PC-3 (cell line): ENCODE measurements at regions not wholly inside any gene's neighbourhood (a gene's known extent, or its start where the extent isn't known, plus 50 kb on each side); places are given as distances from the start of the nearest gene placed in this dataset.

Experiments
- ATAC-seq: fragments of 200-7000 bp; cut with Tn5 transposase; 2 replicates; pipeline ENCODE4 v1.9.1; 2020; ENCODE audit warnings: mild to moderate bottlenecking, moderate library complexity
- BruUV-seq: library from RNA; stranded (reverse); fragments of 400-500 nt; replicated peaks from 2 replicates; lab custom pipeline; 2021; lab: Mats Ljungman, UMichigan
- CTCF ChIA-PET: fragments of 300-600 bp; sonication (Branson Sonifier 250); formaldehyde crosslinking; loops from one replicate; lab custom pipeline; 2022; ENCODE audit warnings: antibody characterized with exemption; lab: Charles Lee
- POLR2A ChIA-PET: fragments of 300-600 bp; sonication (Branson Sonifier 250); formaldehyde crosslinking; loops from one replicate; lab custom pipeline; 2022; ENCODE audit warnings: antibody characterized with exemption; ENCODE audit not compliant: unreplicated experiment; lab: Charles Lee
- DNase-seq: peaks from one replicate; pipeline ENCODE4 v3.0.0-alpha.2; 2015
- H2AFZ ChIP-seq: fragments of 300-600 bp; sonication (generic); 2 replicates; pipeline ENCODE4 v1.6.0; 2016; ENCODE audit warnings: antibody characterized with exemption, low read length
- H3F3A ChIP-seq: fragments of 300-600 bp; sonication (generic); one replicate; pipeline ENCODE4 v1.6.0; 2017; ENCODE audit warnings: antibody characterized with exemption, low read length, control low read depth, mild to moderate bottlenecking; ENCODE audit not compliant: unreplicated experiment
- H3K27ac ChIP-seq: fragments of 300-600 bp; sonication (generic); 2 replicates; pipeline ENCODE4 v1.5.1; 2016; ENCODE audit warnings: mild to moderate bottlenecking, low read length
- H3K27me3 ChIP-seq: fragments of 300-600 bp; sonication (generic); 2 replicates; pipeline ENCODE4 v1.6.1; 2016; ENCODE audit warnings: low read length, mixed read lengths
- H3K36me3 ChIP-seq: fragments of 300-600 bp; sonication (generic); 2 replicates; pipeline ENCODE4 v1.6.1; 2016; ENCODE audit warnings: low read depth, mixed run types, low read length, mixed read lengths
- H3K4me1 ChIP-seq: fragments of 300-600 bp; sonication (generic); 2 replicates; pipeline ENCODE4 v1.5.1; 2016; ENCODE audit warnings: low read length; ENCODE audit not compliant: insufficient read depth
- H3K4me2 ChIP-seq: fragments of 300-600 bp; sonication (generic); 2 replicates; pipeline ENCODE4 v1.6.0; 2016; ENCODE audit warnings: low read length
- H3K4me3 ChIP-seq: fragments of 300-600 bp; sonication (generic); 2 replicates; pipeline ENCODE4 v1.5.1; 2016; ENCODE audit warnings: mild to moderate bottlenecking, low read length, mixed read lengths
- H3K79me2 ChIP-seq: fragments of 300-600 bp; sonication (generic); 2 replicates; pipeline ENCODE4 v1.6.1; 2017; ENCODE audit warnings: low read length, mixed read lengths
- H3K9ac ChIP-seq: fragments of 300-600 bp; sonication (generic); 2 replicates; pipeline ENCODE4 v1.6.0; 2016; ENCODE audit warnings: mild to moderate bottlenecking, low read length
- H3K9me2 ChIP-seq: fragments of 300-600 bp; sonication (generic); replicated peaks from 2 replicates; pipeline ENCODE4 v1.6.1; 2016; ENCODE audit warnings: mixed run types, low read length, mixed read lengths
- H3K9me3 ChIP-seq: fragments of 300-600 bp; sonication (generic); 2 replicates; pipeline ENCODE4 v1.6.1; 2016; ENCODE audit warnings: low read length, mixed read lengths
- H4K20me1 ChIP-seq: fragments of 300-600 bp; sonication (generic); 2 replicates; pipeline ENCODE4 v1.6.1; 2016; ENCODE audit warnings: low read length, mixed read lengths
- CTCF ChIP-seq: fragments of 300-600 bp; sonication (generic); conservative IDR thresholded peaks from 2 replicates; pipeline ENCODE4 v1.5.1; 2017; ENCODE audit warnings: antibody characterized with exemption, low read depth, mild to moderate bottlenecking, low read length
- EZH2 ChIP-seq: fragments of 300-600 bp; sonication (generic); IDR thresholded peaks from one replicate; pipeline ENCODE4 v1.6.1; 2017; ENCODE audit warnings: antibody characterized with exemption, mild to moderate bottlenecking, low read length; ENCODE audit not compliant: unreplicated experiment
- EZH2phosphoT487 ChIP-seq: fragments of 300-600 bp; sonication (generic); IDR thresholded peaks from 2 replicates; pipeline ENCODE4 v1.6.1; 2018; ENCODE audit warnings: mild to moderate bottlenecking, antibody characterized with exemption, low read length, borderline replicate concordance
- intact Hi-C: fragments of 100-400 bp; cut with micrococcal nuclease; formaldehyde crosslinking; loops from 2 replicates; pipeline ENCODE4 v1.9.0; 2023

DNA sequence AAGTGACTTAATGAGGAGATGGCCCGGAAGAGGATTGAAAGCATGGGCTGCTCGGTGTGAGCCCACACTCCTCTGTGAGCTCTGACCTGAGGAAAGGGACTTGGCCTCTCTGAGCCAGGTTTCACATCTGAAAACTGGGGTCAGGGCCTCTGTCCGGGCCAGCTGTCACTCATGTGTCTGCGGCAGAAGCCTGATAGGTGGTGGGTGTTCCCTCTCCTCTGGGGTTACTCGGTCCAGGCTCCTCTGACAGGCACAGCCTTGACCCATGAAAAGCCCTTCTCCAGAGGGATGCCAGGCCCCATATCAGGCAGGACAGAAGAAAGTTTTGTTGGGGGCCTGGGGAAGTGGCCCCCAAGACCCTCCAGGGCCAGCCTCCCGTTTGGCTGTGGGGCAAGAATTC, 131.4 kb downstream of the CHSY1 start:
- Histone ChIP-seq H4K20me1 (no peaks in the 10 kb centered on the region), H3K9me2 (no peaks in the 10 kb centered on the region), H3K36me3 (no peaks in the 10 kb centered on the region), H3K27me3 (no peaks in the 10 kb centered on the region), H3K4me2 (no peak overlapping the region), H3F3A (no peaks in the 10 kb centered on the region), H3K4me1 (peaks cover 14% of the 10 kb centered on the region), H3K79me2 (no peaks in the 10 kb centered on the region), H3K27ac (no peak overlapping the region), H3K4me3 (no peak overlapping the region), H2AFZ (no peak overlapping the region), H3K9me3 (no peaks in the 10 kb centered on the region), H3K9ac (no peak overlapping the region)
- CTCF ChIA-PET: interaction anchor here (0.6 kb wide), 1 partner anchor 104 kb away, joined by 4 read pairs; no protein-coding TSS in a partner anchor
- DNase-seq (no peak), ATAC-seq (no peak)
- BruUV-seq: no TSS peak
- no peak for TF ChIP-seq EZH2phosphoT487
- no peak for TF ChIP-seq CTCF
- no peak for TF ChIP-seq EZH2
- POLR2A ChIA-PET: no interaction called here
- intact Hi-C loops: no loop called here
